ENCODE measurements at regions not wholly inside any gene's neighbourhood (a gene's known extent, or its start where the extent isn't known, plus 50 kb on each side); places are given as distances from the start of the nearest gene placed in this dataset.
A peak's percentile ranks its signal among the peaks of the same experiment; 100 is the strongest.

- in situ Hi-C loops (cut with MboI; ENCODE audit: low sequenced_read_pairs, unreplicated experiment) = loop anchor here (25.0 kb wide), 2 partner anchors 1267 to 1742 kb away; no protein-coding TSS in a partner anchor
- no peak for TF ChIP-seq CTCF (IDR thresholded peaks at IDR 0.05; ENCODE audit: borderline replicate concordance, control extremely low read depth, extremely low read depth, insufficient read depth, missing control alignments)
- no peak for DNase-seq (ENCODE audit: low spot score)
Measured at GRCh38 chr18:45378933-45379332, 236.3 kb upstream of the SLC14A2 start.

GRCh38 chr18:45379903-45380302 is 235.4 kb upstream of the SLC14A2 start:
- in situ Hi-C loops (cut with MboI; ENCODE audit: low sequenced_read_pairs, unreplicated experiment) = loop anchor here (25.0 kb wide), 2 partner anchors 1268 to 1743 kb away; no protein-coding TSS in a partner anchor
- DNase-seq (ENCODE audit: low spot score) = no peak
- no peak for TF ChIP-seq CTCF (IDR thresholded peaks at IDR 0.05; ENCODE audit: borderline replicate concordance, control extremely low read depth, extremely low read depth, insufficient read depth, missing control alignments)

- DNase-seq (ENCODE audit: low spot score) = no peak
- no peak for TF ChIP-seq CTCF (IDR thresholded peaks at IDR 0.05; ENCODE audit: borderline replicate concordance, control extremely low read depth, extremely low read depth, insufficient read depth, missing control alignments)
- in situ Hi-C loops (cut with MboI; ENCODE audit: low sequenced_read_pairs, unreplicated experiment) = loop anchor here (25.0 kb wide), 2 partner anchors 1269 to 1744 kb away; no protein-coding TSS in a partner anchor
Measured at GRCh38 chr18:45381282-45381681, 234.0 kb upstream of the SLC14A2 start.

- TF ChIP-seq CTCF (IDR thresholded peaks at IDR 0.05; ENCODE audit: borderline replicate concordance, control extremely low read depth, extremely low read depth, insufficient read depth, missing control alignments) = no peak
- in situ Hi-C loops (cut with MboI; ENCODE audit: low sequenced_read_pairs, unreplicated experiment) = loop anchor here (25.0 kb wide), 2 partner anchors 1271 to 1746 kb away; no protein-coding TSS in a partner anchor
- no peak for DNase-seq (ENCODE audit: low spot score)
Measured at GRCh38 chr18:45383228-45383627, 232.0 kb upstream of the SLC14A2 start.

- peak; percentile 61 for TF ChIP-seq CTCF (IDR thresholded peaks at IDR 0.05; ENCODE audit: borderline replicate concordance, control extremely low read depth, extremely low read depth, insufficient read depth, missing control alignments)
- DNase-seq (ENCODE audit: low spot score) = peak; percentile 46
- in situ Hi-C loops (cut with MboI; ENCODE audit: low sequenced_read_pairs, unreplicated experiment) = loop anchor here (25.0 kb wide), 2 partner anchors 1272 to 1747 kb away; no protein-coding TSS in a partner anchor
Measured at GRCh38 chr18:45384137-45384961, 230.9 kb upstream of the SLC14A2 start.

GRCh38 chr18:45384962-45385315 is 230.3 kb upstream of the SLC14A2 start:
- in situ Hi-C loops (cut with MboI; ENCODE audit: low sequenced_read_pairs, unreplicated experiment) = loop anchor here (25.0 kb wide), 2 partner anchors 1273 to 1748 kb away; no protein-coding TSS in a partner anchor
- DNase-seq (ENCODE audit: low spot score) = no peak
- TF ChIP-seq CTCF (IDR thresholded peaks at IDR 0.05; ENCODE audit: borderline replicate concordance, control extremely low read depth, extremely low read depth, insufficient read depth, missing control alignments) = no peak
